Cerebellar nuclear complex (tissue), 1 donor: ENCODE measurements at regions not wholly inside any gene's neighbourhood (a gene's known extent, or its start where the extent isn't known, plus 50 kb on each side); places are given as distances from the start of the nearest gene placed in this dataset.
"Not testable (repeated sequence)": the region's sequence is repeated elsewhere in the genome, so short reads cannot be mapped to it uniquely, and the experiment has no call there.

ENCODE experiments used
- DNase-seq, 2 experiments: peaks; one replicate each; lab custom pipeline; 2025; lab: John Stamatoyannopoulos, UW

DNA sequence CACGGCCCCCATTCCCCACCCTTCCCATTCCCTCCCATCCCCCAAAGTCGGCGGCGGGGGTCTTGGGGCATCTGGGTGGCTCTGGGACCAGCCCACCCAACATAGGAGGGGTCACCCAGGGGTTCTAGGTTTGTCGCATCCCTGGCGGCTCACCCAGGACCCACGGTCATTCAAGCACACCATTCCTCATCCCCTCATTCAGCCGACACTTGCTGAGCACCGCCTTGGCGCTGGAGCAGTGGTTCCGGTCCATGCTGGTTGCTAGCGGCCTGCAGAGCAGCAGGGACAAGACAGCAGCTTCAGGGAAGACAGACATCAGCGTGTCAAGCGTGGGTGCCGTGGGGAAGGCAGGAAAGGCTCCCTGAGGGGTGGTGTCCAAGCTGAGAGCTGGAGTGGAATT is 50.5 kb upstream of the OTOS start:
- DNase-seq: no peak

DNA sequence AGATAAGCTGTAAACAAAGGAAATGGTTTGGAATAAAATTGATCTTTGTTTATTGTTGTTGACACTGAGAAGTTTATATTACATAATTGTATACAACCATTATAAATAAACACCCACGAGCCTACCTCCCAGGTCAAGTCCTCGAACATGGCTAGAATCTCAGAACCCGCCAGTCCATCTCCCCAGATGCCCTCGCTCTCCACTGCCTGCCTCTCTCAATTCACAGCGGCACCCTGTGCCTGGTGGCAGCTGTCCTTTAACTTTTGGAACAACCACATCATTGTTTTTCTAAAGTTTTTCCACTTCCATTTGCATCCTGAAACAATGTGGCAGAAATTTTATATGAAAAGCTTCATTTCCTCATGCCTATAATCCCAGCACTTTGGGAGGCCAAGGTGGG is 52.2 kb upstream of the OTOS start:
- no peak for DNase-seq

DNA sequence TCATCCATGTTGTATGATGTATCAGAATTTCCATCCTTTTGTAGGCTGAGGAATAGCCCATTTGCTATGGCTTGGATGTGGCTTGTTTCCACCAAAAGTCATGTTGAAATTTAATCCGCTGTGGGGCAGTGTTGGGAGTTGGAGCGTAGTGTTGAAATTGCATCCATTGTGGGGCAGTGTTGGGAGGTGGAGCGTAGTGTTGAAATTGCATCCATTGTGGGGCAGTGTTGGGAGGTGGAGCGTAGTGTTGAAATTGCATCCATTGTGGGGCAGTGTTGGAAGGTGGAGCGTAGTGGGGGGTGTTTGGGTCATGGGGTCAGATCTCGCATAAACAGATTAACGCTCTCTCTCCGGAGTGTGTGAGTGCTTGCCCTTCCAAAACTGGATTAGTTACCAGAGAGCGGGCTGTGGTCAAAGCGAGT is 53.9 kb upstream of the OTOS start:
- DNase-seq: not testable (repeated sequence)

DNA sequence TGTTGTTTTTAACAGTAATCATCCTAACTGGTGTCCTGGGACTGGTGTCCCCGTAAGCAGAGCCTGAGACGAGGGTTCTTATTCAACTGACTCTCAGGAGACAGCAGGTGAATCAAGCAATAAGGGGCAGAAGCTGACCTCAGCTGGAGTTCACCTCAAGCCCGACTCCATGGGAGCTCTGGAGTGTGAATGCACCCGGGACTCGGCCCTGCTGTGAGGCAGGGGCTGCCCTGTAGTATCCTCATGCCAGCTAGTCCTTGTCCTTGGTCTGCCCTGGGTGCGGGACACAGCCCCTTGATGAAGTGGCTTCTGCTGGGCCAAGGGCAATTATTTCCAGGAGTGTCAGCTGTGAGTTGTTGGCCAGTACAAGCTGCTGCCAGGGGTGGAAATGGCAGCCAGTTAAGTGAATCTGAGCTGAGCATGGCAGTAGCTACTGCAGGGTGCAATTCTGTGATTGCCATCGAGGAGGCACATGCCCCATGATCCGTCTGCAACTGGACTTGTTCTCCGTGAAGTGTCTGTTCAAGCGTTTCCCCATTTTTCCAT is 54.9 kb upstream of the OTOS start:
- DNase-seq: no peak

GRCh38 chr2:240196716-240197461 is 56.4 kb upstream of the OTOS start:
- DNase-seq: no peak

DNA sequence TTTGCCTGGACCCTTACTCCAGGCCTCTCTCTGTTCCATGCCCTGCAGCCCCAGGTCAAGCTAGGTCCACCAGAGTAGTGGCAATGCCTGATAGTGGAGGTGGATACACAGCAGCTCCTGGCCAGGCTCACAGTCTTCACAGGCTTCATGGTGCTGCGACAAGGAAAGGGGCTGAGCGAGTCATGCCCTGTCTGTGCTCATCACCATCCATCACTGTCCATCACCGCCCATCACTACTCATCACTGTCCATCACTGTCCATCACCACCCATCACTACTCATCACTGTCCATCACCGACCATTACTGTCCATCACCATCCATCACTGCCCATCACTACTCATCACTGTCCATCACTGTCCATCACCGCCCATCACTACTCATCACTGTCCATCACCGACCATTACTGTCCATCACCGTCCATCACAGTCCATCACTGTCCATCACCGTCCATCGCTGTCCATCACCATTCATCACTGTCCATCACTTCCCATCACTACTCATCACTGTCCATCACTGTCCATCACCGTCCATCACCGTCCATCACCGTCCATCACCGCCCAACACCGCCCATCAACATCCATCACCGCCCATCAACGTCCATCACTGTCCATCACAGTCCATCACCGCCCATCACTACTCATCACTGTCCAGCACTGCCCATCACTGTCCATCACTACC is 57.1 kb upstream of the OTOS start:
- no peak for DNase-seq

- no peak for DNase-seq
These were observed 57.8 kb upstream of the OTOS start for GRCh38 chr2:240198226-240198625.

- no peak for DNase-seq
These were observed 58.8 kb upstream of the OTOS start for GRCh38 chr2:240199133-240199870.

DNA sequence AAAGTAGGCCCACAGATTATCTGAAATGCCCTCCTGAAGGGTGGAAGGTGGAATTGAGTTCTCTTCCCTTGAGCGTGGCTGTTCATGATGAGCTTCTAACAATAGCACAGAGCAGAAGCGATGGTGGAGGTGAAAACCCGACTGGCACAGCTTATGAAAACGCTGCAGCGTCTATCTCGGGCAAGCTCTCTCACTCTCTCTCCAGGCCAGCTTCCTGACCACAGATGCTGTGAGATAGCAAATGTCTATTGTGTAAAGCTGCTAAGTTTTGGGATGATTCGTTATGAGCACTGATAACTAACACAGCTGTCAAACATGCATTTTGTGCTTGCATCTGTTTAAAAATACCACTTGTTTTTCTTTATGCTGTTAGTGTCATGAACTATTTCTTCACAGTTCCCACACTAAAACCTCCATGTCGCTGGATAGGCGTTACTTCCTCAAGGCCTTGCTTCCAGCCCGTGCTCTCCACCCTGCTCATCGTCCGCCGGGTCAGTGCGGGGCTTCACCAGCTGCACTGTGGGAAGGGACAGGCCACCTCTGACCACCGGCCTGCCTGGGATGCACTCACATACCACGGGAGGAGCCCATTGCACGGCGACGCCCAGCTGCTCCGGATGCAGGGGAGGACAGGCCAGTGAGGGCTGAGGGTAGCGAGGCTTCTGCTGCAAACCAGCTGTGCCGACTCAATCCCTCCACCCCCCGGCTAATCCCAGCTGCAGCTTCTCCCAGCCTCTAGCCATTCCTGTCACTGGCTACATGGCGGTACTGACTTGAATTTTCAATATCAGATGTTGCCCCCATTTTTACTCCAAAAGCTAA is 60.0 kb upstream of the OTOS start:
- no peak for DNase-seq

- DNase-seq: no peak
These were observed 61.4 kb upstream of the OTOS start for GRCh38 chr2:240201866-240202265.

- DNase-seq: no peak
These were observed 62.1 kb upstream of the OTOS start for GRCh38 chr2:240202586-240202985.

GRCh38 chr2:240203031-240203787 is 62.8 kb upstream of the OTOS start:
- DNase-seq: no peak

DNA sequence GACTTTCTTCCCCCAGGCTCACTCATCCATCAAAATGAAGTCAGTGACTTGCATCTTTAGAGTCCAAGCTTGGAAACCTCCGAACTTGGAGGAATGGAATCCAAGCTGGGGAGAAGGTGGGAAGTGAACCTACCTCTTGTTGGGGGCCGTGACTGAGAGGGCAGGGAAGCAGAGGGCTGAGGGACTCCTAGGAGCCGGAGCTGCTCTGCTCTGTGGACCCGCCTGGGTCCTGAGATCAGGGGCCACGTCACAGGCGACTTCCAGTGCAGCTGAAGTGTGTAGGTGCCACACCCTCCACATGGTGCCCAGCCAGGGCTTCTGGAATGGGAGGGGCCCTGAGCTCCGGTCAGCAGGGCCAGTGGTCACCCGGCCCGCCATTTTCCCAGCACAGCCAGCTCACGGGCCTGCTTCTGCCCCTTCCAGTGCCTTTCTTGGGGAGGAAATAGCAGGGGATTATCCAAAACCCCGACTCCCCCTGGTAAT is 63.4 kb upstream of the OTOS start:
- no peak for DNase-seq

DNA sequence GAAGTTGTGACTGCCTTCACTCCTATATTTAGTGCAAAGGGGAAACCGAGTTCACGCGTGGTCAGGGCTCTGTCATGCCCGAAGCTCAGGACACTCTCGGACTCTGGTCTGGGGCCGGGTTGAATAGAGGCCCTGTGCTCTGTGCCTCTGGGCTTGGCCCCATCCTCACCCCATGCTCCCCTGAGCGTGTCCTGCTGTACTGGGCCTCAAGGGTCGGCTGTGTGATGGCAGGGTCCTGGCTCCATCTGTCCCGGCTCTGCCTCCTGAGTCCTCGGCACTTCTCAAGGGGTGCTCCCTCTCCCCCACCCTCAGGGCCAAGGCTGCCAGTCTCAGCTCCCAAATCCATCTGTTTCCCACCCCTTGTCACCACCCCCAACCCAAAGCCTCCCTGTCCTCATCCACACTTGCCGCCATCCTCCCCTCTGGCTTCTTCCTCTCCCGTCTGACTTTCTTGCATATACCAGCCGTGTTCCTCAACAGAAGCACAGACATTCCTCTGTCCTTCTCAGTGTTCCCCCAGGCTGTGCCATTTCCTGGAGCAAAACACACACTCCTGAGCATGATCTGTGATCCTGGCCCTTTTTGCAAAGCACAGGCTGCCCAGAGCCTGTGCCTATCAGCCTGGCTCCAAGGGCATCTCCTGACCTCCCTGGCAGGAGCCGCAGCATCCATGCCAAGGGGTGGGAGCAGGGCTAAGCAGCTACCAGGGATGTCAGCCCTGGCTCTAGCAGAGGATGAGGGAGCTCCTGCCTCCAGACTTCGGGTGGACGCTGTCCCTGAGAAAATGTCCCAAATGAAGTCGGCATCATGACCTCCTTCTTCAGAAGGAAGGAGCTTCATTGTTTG is 64.2 kb upstream of the OTOS start:
- no peak for DNase-seq

DNA sequence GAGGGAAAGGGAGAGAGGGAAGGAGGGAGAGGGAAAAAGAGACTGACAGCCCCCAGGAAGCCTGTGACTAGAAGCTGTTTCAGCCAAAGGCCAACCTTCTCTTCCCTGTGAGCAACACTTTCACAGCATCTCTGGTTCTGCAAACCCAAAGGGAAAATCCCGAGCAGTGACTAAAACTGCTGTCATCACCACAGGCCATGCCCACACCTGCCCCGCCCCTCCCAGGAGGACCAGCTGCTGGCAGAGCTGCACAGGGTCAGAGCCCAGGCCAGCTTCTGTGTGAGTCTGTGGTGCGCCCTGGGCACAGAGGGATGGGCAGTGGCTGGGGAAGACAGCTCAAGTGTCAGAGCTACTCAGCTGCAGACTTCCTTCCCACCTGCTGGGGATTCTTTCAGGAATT is 64.9 kb upstream of the OTOS start:
- no peak for DNase-seq

- DNase-seq: no peak
These were observed 65.3 kb upstream of the OTOS start for GRCh38 chr2:240205772-240206171.

GRCh38 chr2:240206630-240207029 is 66.2 kb upstream of the OTOS start:
- DNase-seq: no peak

GRCh38 chr2:240207661-240208060 is 67.2 kb upstream of the OTOS start:
- DNase-seq: no peak

DNA sequence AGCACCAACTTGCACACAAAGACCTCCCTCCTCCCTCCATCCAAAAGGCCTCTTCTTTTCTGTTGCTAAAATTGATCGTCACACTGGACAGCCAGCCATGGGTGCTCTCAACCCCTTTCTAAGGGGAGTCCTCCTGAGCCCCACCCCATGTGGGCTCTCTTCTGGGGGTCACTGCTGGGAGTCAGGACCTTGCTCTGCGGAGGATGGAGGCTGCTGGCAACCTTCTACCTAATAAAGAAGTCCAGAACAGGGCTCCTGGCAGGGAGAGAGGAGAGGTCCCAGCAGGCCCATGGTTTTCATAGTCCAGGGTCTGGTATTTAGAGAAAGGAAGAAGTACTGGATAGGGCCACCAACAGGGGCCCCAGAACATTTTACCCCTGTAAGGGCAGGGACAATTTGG is 67.6 kb upstream of the OTOS start:
- DNase-seq: no peak

DNA sequence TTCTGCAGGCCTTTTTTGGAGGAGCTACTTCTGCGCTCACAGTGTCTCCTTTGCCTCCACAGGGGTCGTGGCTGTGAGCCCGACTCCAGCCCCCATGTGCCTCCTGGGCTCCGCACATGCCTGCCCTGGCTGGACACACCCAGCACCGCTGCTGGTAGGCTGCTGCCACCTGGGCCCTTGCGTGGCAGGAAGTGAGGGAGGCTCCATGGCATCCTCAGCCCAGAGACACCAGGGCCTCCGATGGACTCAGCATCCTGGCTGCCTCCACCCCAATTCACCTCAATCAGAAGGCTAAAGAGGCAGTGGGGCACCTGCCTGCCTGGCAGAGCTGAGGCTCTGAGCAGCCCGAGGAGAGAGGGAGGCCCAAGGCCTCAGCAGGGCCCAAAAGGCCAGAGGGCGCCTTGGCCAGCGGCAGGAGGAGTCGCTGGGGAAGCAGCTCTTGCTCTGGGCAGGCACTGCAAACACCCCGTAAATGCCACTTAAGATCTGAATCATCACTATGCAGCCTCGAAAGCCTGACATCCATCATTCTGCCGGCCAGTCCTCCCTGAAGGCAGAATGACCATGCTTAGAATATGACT is 68.3 kb upstream of the OTOS start:
- no peak for DNase-seq
